Liver (tissue), 8 donors: ENCODE measurements at regions not wholly inside any gene's neighbourhood (a gene's known extent, or its start where the extent isn't known, plus 50 kb on each side); places are given as distances from the start of the nearest gene placed in this dataset.

Source experiments
- DNase-seq: peaks from one replicate; pipeline ENCODE4 v3.0.0-alpha.2; 2017; ENCODE audit warnings: low spot score
- H3K27ac ChIP-seq, 2 donors: one replicate each; pipeline ENCODE4 v1.7.0; 2013; ENCODE audit warnings: inconsistent platforms in 2 of 2, low read length in 2 of 2, control low read depth in 1 of 2, low read depth in 1 of 2, mild to moderate bottlenecking in 1 of 2
- H3K27me3 ChIP-seq, 4 donors: one replicate each; pipeline versions ENCODE4 v1.6.1 to v1.7.0; 2013; ENCODE audit warnings: low read length in 3 of 4, inconsistent platforms in 1 of 4, mild to moderate bottlenecking in 1 of 4, moderate library complexity in 1 of 4; ENCODE audit not compliant: control insufficient read depth in 4 of 4, insufficient read depth in 4 of 4
- H3K36me3 ChIP-seq, 4 donors: one replicate each; pipeline versions ENCODE4 v1.6.1 to v1.7.0; 2013; ENCODE audit warnings: low read length in 3 of 4, mild to moderate bottlenecking in 3 of 4, low read depth in 1 of 4, moderate library complexity in 1 of 4; ENCODE audit not compliant: control insufficient read depth in 4 of 4, insufficient read depth in 3 of 4
- H3K4me1 ChIP-seq, 4 donors: one replicate each; pipeline versions ENCODE4 v1.6.1 to v1.7.0; 2013; ENCODE audit warnings: low read length in 3 of 4, mild to moderate bottlenecking in 3 of 4, moderate library complexity in 1 of 4; ENCODE audit not compliant: control insufficient read depth in 4 of 4, insufficient read depth in 4 of 4
- H3K4me3 ChIP-seq, 3 donors: one replicate each; pipeline versions ENCODE4 v1.6.1 to v1.7.0; 2013; ENCODE audit warnings: low read length in 3 of 3, control low read depth in 1 of 3, low read depth in 1 of 3, mild to moderate bottlenecking in 1 of 3
- H3K9ac ChIP-seq, 2 donors: one replicate each; pipeline ENCODE4 v1.7.0; 2013; ENCODE audit warnings: low read length in 2 of 2, mild to moderate bottlenecking in 2 of 2, moderate library complexity in 2 of 2, control low read depth in 1 of 2, low read depth in 1 of 2
- H3K9me3 ChIP-seq, 4 donors: one replicate each; pipeline versions ENCODE4 v1.6.1 to v1.7.0; 2013; ENCODE audit warnings: low read length in 3 of 4; ENCODE audit not compliant: control insufficient read depth in 4 of 4
- ATF3 ChIP-seq: IDR thresholded peaks from 2 replicates; pipeline ENCODE4 v1.6.1; 2016; ENCODE audit warnings: antibody characterized with exemption
- CTCF ChIP-seq: fragments of 150-350 bp; IDR thresholded peaks from 2 replicates; pipeline ENCODE4 v1.5.1; 2017; ENCODE audit warnings: improper control_type of control experiment, low read depth, low read length; ENCODE audit not compliant: missing input control
- EGR1 ChIP-seq, 2 donors: IDR thresholded peaks; 2 replicates each; pipeline ENCODE4 v1.6.1; 2016 to 2018; ENCODE audit warnings: antibody characterized with exemption in 2 of 2, low read depth in 2 of 2
- FOXA1 ChIP-seq: IDR thresholded peaks from 2 replicates; pipeline ENCODE4 v1.6.1; 2016; ENCODE audit warnings: antibody characterized with exemption
- FOXA2 ChIP-seq: IDR thresholded peaks from 2 replicates; pipeline ENCODE4 v1.6.1; 2016; ENCODE audit warnings: antibody characterized with exemption
- HNF4A ChIP-seq, 2 donors: conservative IDR thresholded peaks; 2 replicates each; pipeline ENCODE4 v1.6.1; 2016; ENCODE audit warnings: antibody characterized with exemption in 2 of 2, mild to moderate bottlenecking in 2 of 2
- HNF4G ChIP-seq: IDR thresholded peaks from 2 replicates; pipeline ENCODE4 v1.6.1; 2016; ENCODE audit warnings: antibody characterized with exemption
- JUND ChIP-seq, 2 donors: IDR thresholded peaks; 2 replicates each; pipeline ENCODE4 v1.6.1; 2016; ENCODE audit warnings: antibody characterized with exemption in 2 of 2
- NR2F2 ChIP-seq: IDR thresholded peaks from 2 replicates; pipeline ENCODE4 v1.6.1; 2016; ENCODE audit warnings: antibody characterized with exemption
- RXRA ChIP-seq, 2 donors: IDR thresholded peaks; 2 replicates each; pipeline ENCODE4 v1.6.1; 2017 to 2018; ENCODE audit warnings: antibody characterized with exemption in 2 of 2, mild to moderate bottlenecking in 1 of 2
- SP1 ChIP-seq: IDR thresholded peaks from 2 replicates; pipeline ENCODE4 v1.6.1; 2018; ENCODE audit warnings: antibody characterized with exemption, mild to moderate bottlenecking
- TAF1 ChIP-seq: conservative IDR thresholded peaks from 2 replicates; pipeline ENCODE4 v1.6.1; 2016; ENCODE audit warnings: antibody characterized with exemption, mild to moderate bottlenecking
- YY1 ChIP-seq: IDR thresholded peaks from 2 replicates; pipeline ENCODE4 v1.6.1; 2016; ENCODE audit warnings: antibody characterized with exemption, mild to moderate bottlenecking
- WGBS: extraction: QIAGEN DNeasy Blood & Tissue Kit; methylation state at CpG from one replicate; pipeline ENCODE4 v1.1.7; 2013; 5-methylcytosine and 5-hydroxymethylcytosine counted together
- TF ChIP-seq, protein P1 (sequence below): IDR thresholded peaks from 2 replicates; pipeline ENCODE4 v1.6.1; 2016; ENCODE audit warnings: antibody characterized with exemption
- TF ChIP-seq, protein P2 (sequence below): IDR thresholded peaks from 2 replicates; pipeline ENCODE4 v1.6.1; 2016; ENCODE audit warnings: antibody characterized with exemption, mild to moderate bottlenecking
- TF ChIP-seq, protein P3 (sequence below): IDR thresholded peaks from 2 replicates; pipeline ENCODE4 v1.6.1; 2016; ENCODE audit warnings: antibody characterized with exemption
- donor health status: healthy.
- donor health status: healthy.
- donor health status: healthy.
- donor health status: healthy.
- donor health status: healthy.

DNA sequence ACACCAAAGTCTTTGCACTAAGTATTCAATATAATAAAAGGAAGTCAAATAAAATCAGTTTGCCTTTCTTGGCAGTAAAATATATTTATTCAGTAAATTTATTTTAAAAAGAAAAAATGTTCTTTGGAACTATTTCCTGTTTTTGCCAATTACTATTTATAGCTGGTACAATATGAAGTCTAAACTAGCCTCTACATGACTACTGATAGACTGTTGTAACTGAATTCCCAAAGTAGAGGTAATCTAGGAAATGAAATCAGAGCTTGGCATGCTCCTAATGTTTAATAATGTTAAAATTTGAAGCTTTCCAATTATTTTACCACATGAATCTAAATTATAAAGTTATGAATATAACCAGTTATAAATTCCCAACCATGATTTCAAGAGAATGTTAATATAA is 385.5 kb downstream of the SEMA3D start:
- DNase-seq = no peak
- H3K4me3 ChIP-seq = no peak overlapping the region
- H3K9ac ChIP-seq = no peak overlapping the region
- TF ChIP-seq CTCF = no peak
- no peak for TF ChIP-seq FOXA1
- TF ChIP-seq, protein P1, sequence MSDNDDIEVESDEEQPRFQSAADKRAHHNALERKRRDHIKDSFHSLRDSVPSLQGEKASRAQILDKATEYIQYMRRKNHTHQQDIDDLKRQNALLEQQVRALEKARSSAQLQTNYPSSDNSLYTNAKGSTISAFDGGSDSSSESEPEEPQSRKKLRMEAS = no peak
- H3K27me3 ChIP-seq = no peaks in the 10 kb centered on the region
- H3K27ac ChIP-seq = no peak overlapping the region
- no peaks in the 10 kb centered on the region for H3K4me1 ChIP-seq
- no peaks in the 10 kb centered on the region for H3K36me3 ChIP-seq
- H3K9me3 ChIP-seq = peaks cover 0 to 5% (median 1%) of the 10 kb centered on the region in 4 donors

- no peaks in the 10 kb centered on the region for H3K36me3 ChIP-seq
- no peaks in the 10 kb centered on the region for H3K27me3 ChIP-seq
- no peak overlapping the region for H3K9ac ChIP-seq
- H3K27ac ChIP-seq = no peak overlapping the region
- H3K9me3 ChIP-seq = peaks cover 0 to 5% (median 1%) of the 10 kb centered on the region in 4 donors
- WGBS = 91% methylated on average over 1 of the region's 1 CpG
- TF ChIP-seq HNF4G (no peak), HNF4A (conservative IDR thresholded peaks at IDR 0.05) (no peak), YY1 (no peak), SP1 (no peak), JUND (IDR thresholded peaks at IDR 0.05) (no peak), ATF3 (no peak), TAF1 (no peak), NR2F2 (no peak), RXRA (IDR thresholded peaks at IDR 0.05) (no peak), FOXA2 (no peak), CTCF (no peak), EGR1 (IDR thresholded peaks at IDR 0.05; ENCODE audit: low read depth in 2 of 2) (no peak), FOXA1 (no peak)
- TF ChIP-seq, protein P2, sequence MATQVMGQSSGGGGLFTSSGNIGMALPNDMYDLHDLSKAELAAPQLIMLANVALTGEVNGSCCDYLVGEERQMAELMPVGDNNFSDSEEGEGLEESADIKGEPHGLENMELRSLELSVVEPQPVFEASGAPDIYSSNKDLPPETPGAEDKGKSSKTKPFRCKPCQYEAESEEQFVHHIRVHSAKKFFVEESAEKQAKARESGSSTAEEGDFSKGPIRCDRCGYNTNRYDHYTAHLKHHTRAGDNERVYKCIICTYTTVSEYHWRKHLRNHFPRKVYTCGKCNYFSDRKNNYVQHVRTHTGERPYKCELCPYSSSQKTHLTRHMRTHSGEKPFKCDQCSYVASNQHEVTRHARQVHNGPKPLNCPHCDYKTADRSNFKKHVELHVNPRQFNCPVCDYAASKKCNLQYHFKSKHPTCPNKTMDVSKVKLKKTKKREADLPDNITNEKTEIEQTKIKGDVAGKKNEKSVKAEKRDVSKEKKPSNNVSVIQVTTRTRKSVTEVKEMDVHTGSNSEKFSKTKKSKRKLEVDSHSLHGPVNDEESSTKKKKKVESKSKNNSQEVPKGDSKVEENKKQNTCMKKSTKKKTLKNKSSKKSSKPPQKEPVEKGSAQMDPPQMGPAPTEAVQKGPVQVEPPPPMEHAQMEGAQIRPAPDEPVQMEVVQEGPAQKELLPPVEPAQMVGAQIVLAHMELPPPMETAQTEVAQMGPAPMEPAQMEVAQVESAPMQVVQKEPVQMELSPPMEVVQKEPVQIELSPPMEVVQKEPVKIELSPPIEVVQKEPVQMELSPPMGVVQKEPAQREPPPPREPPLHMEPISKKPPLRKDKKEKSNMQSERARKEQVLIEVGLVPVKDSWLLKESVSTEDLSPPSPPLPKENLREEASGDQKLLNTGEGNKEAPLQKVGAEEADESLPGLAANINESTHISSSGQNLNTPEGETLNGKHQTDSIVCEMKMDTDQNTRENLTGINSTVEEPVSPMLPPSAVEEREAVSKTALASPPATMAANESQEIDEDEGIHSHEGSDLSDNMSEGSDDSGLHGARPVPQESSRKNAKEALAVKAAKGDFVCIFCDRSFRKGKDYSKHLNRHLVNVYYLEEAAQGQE = no peak
- TF ChIP-seq, protein P3, sequence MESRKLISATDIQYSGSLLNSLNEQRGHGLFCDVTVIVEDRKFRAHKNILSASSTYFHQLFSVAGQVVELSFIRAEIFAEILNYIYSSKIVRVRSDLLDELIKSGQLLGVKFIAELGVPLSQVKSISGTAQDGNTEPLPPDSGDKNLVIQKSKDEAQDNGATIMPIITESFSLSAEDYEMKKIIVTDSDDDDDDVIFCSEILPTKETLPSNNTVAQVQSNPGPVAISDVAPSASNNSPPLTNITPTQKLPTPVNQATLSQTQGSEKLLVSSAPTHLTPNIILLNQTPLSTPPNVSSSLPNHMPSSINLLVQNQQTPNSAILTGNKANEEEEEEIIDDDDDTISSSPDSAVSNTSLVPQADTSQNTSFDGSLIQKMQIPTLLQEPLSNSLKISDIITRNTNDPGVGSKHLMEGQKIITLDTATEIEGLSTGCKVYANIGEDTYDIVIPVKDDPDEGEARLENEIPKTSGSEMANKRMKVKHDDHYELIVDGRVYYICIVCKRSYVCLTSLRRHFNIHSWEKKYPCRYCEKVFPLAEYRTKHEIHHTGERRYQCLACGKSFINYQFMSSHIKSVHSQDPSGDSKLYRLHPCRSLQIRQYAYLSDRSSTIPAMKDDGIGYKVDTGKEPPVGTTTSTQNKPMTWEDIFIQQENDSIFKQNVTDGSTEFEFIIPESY = no peak
- DNase-seq = no peak
- no peak overlapping the region for H3K4me3 ChIP-seq
- no peaks in the 10 kb centered on the region for H3K4me1 ChIP-seq
Observed at GRCh38 chr7:84800846-84801245, 386.0 kb downstream of the SEMA3D start.
